Kidney epithelial cell (primary cell): ENCODE measurements at regions not wholly inside any gene's neighbourhood (a gene's known extent, or its start where the extent isn't known, plus 50 kb on each side); places are given as distances from the start of the nearest gene placed in this dataset.

Source experiments
- DNase-seq: peaks from one replicate; pipeline ENCODE4 v3.0.0-alpha.2; 2010; ENCODE audit warnings: low read depth
- H3K27me3 ChIP-seq: 2 replicates; pipeline ENCODE4 v1.6.0; 2011; ENCODE audit warnings: low read length; ENCODE audit not compliant: control insufficient read depth, insufficient read depth
- H3K36me3 ChIP-seq: 2 replicates; pipeline ENCODE4 v1.5.1; 2011; ENCODE audit warnings: low read length; ENCODE audit not compliant: control insufficient read depth, insufficient read depth
- H3K4me3 ChIP-seq: 2 replicates; pipeline ENCODE4 v1.5.1; 2011; ENCODE audit warnings: low read depth, mild to moderate bottlenecking, control low read depth, low read length
- CTCF ChIP-seq: IDR thresholded peaks from 2 replicates; pipeline ENCODE4 v1.5.1; 2011; ENCODE audit warnings: mild to moderate bottlenecking, moderate library complexity, low read length, control low read depth, inconsistent platforms; ENCODE audit not compliant: insufficient read depth, poor library complexity, severe bottlenecking

GRCh38 chr1:115458426-115459114, 120.5 kb upstream of the NGF start:
- Histone ChIP-seq H3K4me3 (no peak overlapping the region), H3K36me3 (no peaks in the 10 kb centered on the region), H3K27me3 (no peaks in the 10 kb centered on the region)
- DNase-seq: no peak
- no peak for TF ChIP-seq CTCF

DNA sequence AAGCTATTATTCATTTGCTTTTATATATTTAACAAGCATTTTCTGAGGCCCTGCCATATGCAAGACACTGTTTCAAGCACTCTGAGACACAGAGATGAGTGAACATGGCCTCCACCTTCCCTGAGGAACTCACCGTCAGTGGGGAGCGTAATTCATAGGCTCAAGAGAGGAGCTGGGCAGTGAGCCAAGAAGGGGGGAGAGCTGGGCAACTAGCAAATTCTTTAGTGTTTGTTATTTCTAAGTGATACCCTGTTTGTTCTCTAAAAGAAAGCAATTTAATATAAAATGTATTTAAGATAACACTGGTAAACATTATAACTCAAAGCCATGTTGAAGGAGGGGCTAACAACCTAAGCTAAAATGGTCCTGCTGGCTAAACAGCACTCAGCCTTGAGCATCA, 119.2 kb upstream of the NGF start:
- Histone ChIP-seq H3K4me3 (no peak overlapping the region), H3K27me3 (no peaks in the 10 kb centered on the region), H3K36me3 (no peaks in the 10 kb centered on the region)
- TF ChIP-seq CTCF: no peak
- DNase-seq: no peak

- TF ChIP-seq CTCF: no peak
- no peak for DNase-seq
- no peaks in the 10 kb centered on the region for H3K36me3 ChIP-seq
- H3K27me3 ChIP-seq: no peaks in the 10 kb centered on the region
- no peak overlapping the region for H3K4me3 ChIP-seq
These were observed 118.5 kb upstream of the NGF start for GRCh38 chr1:115456441-115456961.

GRCh38 chr1:115454837-115455511, 116.9 kb upstream of the NGF start:
- H3K4me3 ChIP-seq: no peak overlapping the region
- no peak for TF ChIP-seq CTCF
- no peaks in the 10 kb centered on the region for H3K27me3 ChIP-seq
- DNase-seq: no peak
- no peaks in the 10 kb centered on the region for H3K36me3 ChIP-seq

DNA sequence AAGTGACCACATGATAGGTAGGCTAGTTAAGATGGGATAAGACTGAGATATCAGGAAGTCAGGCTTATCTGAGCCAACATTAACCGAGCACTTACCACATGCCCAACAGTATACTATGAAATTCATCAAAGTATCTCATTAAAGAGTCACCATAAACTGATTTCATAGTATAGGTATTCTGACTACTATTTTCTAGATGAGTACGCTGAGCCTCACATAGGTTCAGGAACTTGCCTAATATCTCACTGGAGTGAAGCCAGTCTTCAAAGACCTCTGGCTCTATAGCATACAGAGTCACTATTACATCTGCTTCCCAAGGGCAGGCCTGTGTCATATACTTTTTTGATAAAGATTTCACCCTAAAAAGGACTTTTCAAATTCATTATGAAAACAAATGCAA, 115.6 kb upstream of the NGF start:
- no peak for TF ChIP-seq CTCF
- Histone ChIP-seq H3K4me3 (no peak overlapping the region), H3K36me3 (no peaks in the 10 kb centered on the region), H3K27me3 (no peaks in the 10 kb centered on the region)
- no peak for DNase-seq
